Activated naive CD4-positive, alpha-beta T cell treated with anti-CD3 and anti-CD28 coated beads, Interleukin-2, amount 10 ng/mL, durations not matched to agents 7 days and 5 days (primary cell): ENCODE measurements at regions not wholly inside any gene's neighbourhood (a gene's known extent, or its start where the extent isn't known, plus 50 kb on each side); places are given as distances from the start of the nearest gene placed in this dataset.

ENCODE experiments used
- CTCF ChIA-PET: fragments of 350-600 bp; sonication (Branson Sonifier 250); formaldehyde crosslinking; loops from one replicate; lab custom pipeline; 2021; ENCODE audit warnings: antibody characterized with exemption; lab: Charles Lee
- DNase-seq: peaks from one replicate; pipeline ENCODE4 v3.0.0-alpha.2; 2020
- H3K27ac Mint-ChIP-seq: one replicate; pipeline ENCODE4 v1.8.0; 2021; ENCODE audit warnings: mild to moderate bottlenecking, moderate library complexity, mixed read lengths
- H3K27me3 Mint-ChIP-seq: one replicate; pipeline ENCODE4 v1.8.0; 2021; ENCODE audit warnings: mild to moderate bottlenecking, mixed read lengths
- H3K36me3 Mint-ChIP-seq: one replicate; pipeline ENCODE4 v1.8.0; 2021; ENCODE audit warnings: mixed read lengths
- H3K4me1 Mint-ChIP-seq: one replicate; pipeline ENCODE4 v1.8.0; 2021; ENCODE audit warnings: mixed read lengths
- H3K4me3 Mint-ChIP-seq: one replicate; pipeline ENCODE4 v1.8.0; 2021; ENCODE audit warnings: mild to moderate bottlenecking, moderate library complexity, mixed read lengths
- H3K9me3 Mint-ChIP-seq: one replicate; pipeline ENCODE4 v1.8.0; 2021; ENCODE audit warnings: mixed read lengths

DNA sequence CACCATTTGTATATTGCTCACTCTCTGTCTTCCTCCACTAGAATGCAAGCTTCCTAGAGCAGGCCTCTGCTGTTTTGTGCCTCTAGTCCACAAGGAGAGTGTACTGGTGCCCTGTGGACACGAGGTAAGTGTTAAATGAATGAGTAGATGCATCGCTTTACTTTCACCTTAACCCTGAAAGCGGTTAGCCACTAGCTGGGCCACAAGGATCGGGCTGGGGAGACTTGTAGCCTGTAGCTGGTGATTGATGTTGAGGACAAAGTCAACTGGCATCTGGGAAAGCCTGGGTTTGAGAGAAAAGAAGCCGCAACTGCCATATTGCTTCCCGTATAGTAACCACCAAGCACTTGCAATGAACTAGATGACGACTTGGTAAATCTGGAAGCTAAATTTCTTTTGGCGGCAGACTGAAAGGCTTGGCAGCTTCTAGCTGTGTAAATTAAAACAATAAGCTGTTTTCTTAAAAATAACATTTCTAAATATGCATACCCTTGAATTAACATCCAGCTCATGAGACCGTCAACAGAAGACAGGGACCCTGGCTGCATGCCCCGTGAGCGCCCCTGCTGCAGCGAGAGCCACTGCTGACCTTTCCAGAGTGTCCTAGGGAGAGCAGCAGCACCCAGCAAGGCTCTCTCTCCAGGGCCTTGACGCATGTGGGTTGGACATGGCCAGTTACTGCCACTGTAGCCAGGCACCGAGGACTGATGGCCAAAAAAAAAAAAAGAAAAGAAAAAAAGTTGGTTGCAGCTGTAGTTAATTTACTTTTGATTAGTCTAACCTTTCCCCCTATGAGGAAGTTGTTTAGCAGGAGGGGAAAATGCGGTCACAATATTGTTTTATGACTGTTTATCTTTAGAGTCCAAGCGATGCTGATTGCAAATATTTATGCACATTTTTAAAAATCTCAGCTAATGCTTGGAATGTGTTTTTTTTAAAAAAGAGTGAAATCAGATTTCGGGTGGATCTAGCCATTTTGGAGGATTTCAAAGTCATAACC lies 315.1 kb downstream of the TFAP2C start:
- CTCF ChIA-PET, result no interaction called here
- H3K9me3 Mint-ChIP-seq, result no peaks in the 10 kb centered on the region
- no peak overlapping the region for H3K4me3 Mint-ChIP-seq

DNA sequence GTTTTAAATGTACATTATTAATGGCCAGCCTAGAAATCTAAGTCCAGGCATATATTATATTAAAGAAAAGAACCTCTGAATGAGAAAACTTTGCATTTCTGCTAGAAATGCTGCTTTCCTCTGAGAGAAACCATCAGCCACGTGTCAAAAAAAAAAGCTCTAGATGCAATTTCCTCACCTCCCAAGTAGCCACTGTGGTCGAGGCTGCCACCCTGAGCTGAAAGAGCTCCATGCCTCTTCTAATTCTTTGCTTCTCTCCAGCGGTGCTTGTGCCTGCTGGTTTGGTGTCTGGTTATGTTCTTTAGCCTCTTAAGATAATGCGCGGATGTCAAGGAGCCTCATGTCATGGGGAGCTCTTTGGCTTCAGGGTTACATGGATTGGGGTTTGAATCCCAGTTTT lies 316.0 kb downstream of the TFAP2C start:
- CTCF ChIA-PET, result no interaction called here
- no peak overlapping the region for H3K27ac Mint-ChIP-seq

More for the DNA sequence above, 315.1 kb downstream of the TFAP2C start:
- no peak overlapping the region for H3K27ac Mint-ChIP-seq
- no peaks in the 10 kb centered on the region for H3K36me3 Mint-ChIP-seq
- peaks cover 13% of the 10 kb centered on the region for H3K27me3 Mint-ChIP-seq
- no peak for DNase-seq
- no peaks in the 10 kb centered on the region for H3K4me1 Mint-ChIP-seq

DNA sequence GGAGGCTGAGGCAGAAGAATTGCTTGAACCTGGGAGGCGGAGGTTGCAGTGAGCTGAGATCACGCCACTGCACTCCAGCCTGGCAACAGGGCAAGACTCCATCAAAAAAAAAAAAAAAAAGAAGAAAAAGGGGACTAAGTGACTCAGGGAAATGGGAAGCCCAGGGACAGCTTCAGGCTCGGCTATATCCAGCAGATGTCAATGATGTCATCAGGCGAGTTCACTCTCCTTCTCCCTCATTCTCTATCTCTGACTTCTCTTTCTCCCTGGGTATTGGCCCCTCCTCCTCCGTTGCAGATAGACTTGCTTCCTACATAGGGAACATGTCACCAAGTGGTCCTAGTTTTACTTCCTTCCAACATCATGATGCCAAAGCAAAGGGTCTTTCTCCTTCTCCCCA lies 316.8 kb downstream of the TFAP2C start:
- no peak overlapping the region for H3K27ac Mint-ChIP-seq
- no peak for DNase-seq
- CTCF ChIA-PET, result no interaction called here
- no peaks in the 10 kb centered on the region for H3K4me1 Mint-ChIP-seq
- H3K4me3 Mint-ChIP-seq, result no peak overlapping the region
- peaks cover 12% of the 10 kb centered on the region for H3K27me3 Mint-ChIP-seq
- H3K36me3 Mint-ChIP-seq, result no peaks in the 10 kb centered on the region
- no peaks in the 10 kb centered on the region for H3K9me3 Mint-ChIP-seq

More for the DNA sequence above, 316.0 kb downstream of the TFAP2C start:
- H3K27me3 Mint-ChIP-seq, result peaks cover 7% of the 10 kb centered on the region
- DNase-seq, result no peak
- no peaks in the 10 kb centered on the region for H3K36me3 Mint-ChIP-seq
- H3K9me3 Mint-ChIP-seq, result no peaks in the 10 kb centered on the region
- no peak overlapping the region for H3K4me3 Mint-ChIP-seq
- no peaks in the 10 kb centered on the region for H3K4me1 Mint-ChIP-seq

DNA sequence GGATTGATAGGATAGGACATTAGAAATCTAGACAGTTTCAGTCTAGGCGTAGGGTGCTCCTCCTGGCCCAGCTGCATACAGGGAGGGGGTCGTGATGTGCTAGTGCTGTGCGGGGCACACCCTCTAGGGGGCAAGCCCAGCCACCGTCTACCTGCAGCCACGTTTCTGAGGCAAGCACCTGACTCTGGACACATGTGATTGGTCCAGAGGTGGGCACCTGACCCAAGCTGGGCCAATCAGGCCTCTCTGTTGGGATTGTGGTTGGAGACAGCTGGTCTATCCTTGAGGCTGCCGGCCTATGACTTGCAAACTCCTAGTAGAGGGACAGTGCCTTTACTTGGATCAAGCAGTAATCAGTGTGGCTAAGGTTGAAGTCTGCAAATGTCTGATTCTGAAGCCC lies 317.1 kb downstream of the BMP7 start:
- Mint-ChIP-seq H3K9me3 (no peaks in the 10 kb centered on the region), H3K27ac (no peak overlapping the region), H3K4me3 (no peak overlapping the region), H3K36me3 (no peaks in the 10 kb centered on the region), H3K27me3 (peaks cover 15% of the 10 kb centered on the region), H3K4me1 (no peaks in the 10 kb centered on the region)
- DNase-seq, result no peak
- CTCF ChIA-PET, result no interaction called here

DNA sequence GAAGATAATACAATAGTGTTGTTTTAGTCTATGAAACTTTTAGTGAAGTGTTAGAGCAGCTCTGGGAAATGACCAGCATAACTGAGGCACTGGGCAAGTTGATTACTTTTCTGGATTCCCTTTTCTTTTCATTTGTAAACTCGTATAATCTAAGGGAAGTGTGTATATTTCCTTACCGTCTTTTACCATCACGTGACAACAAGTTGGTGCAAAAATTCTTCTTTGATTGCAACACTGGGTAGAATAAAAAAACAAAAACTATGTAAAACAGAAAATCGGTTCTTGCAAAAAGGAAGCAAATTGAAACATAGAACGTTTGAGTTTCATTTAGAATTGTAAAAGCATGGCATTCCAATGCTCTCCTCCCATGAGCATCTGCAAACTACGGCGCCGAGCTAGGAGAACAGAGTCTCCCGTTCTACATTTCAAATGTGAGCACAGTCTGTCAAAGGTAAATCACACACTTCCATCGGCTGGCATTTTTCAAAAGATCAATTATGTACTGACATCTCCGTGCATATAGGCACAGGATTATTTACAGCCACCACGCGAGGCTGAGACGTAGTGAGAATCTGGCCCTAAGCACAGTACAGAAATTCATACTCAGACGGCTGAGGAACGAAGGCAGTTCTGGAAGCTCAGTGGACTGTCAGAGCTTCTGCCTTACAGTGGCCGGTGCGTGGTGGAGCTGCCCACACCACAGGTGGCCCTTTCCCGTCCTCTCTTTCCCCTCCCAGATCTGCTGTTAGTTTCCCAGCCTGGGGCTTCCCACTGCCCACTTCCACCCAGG lies 314.0 kb downstream of the BMP7 start:
- no peak for DNase-seq
- H3K36me3 Mint-ChIP-seq, result no peaks in the 10 kb centered on the region
- no peak overlapping the region for H3K27ac Mint-ChIP-seq
- H3K4me3 Mint-ChIP-seq, result no peak overlapping the region
- CTCF ChIA-PET, result no interaction called here
- H3K9me3 Mint-ChIP-seq, result no peaks in the 10 kb centered on the region
- H3K27me3 Mint-ChIP-seq, result peaks cover 25% of the 10 kb centered on the region
- no peaks in the 10 kb centered on the region for H3K4me1 Mint-ChIP-seq

DNA sequence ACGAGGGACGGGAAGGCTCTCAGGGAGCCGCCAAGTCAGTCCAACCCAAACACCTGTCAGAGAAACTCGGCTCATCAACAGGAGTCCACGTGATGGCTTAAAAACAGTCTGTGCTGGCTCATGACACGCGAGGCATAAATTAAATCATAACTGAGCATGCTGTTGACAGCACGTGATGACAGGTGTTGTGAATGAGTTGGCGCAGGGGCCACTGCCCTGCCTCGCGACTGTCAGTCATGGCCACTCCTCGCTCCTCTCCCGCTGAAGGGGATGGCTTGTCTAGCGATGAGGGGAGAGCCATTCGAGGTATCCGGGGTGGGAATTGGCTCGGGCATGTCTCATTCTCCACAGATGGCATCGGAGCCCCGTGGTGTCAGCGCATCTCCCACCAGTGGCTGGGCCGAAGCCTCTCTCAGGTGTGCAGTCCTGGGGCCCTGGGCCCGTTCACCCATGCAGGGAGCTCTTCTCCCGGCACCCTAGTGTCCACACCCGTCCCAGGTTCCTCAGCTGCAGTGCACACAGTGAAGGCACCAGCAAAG lies 313.3 kb downstream of the BMP7 start:
- H3K4me1 Mint-ChIP-seq, result no peaks in the 10 kb centered on the region

DNA sequence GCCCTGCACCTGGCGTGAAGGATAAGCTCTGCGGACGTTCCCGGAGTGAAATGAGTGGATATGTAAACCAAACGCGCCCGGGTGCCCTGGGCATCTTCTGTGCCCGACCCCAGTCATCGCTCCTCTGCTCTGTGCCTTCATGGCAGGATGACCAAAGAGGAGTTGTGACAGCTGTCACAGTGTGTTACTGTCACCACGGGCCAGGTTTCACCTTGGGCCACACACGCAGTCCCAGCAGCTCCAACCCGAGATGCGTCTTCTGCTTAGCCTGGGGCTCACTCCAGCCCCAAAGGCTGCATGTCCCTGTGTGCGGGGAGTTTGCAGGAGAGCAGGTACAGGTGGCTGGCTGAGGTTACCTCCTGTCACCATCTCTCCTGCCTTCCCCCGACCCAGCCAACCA lies 311.6 kb downstream of the BMP7 start:
- no peaks in the 10 kb centered on the region for H3K9me3 Mint-ChIP-seq
- peaks cover 37% of the 10 kb centered on the region for H3K27me3 Mint-ChIP-seq
- DNase-seq, result no peak
- no peaks in the 10 kb centered on the region for H3K36me3 Mint-ChIP-seq
- no peaks in the 10 kb centered on the region for H3K4me1 Mint-ChIP-seq
- CTCF ChIA-PET, result no interaction called here
- no peak overlapping the region for H3K27ac Mint-ChIP-seq
- no peak overlapping the region for H3K4me3 Mint-ChIP-seq

More for the DNA sequence above, 313.3 kb downstream of the BMP7 start:
- Mint-ChIP-seq H3K36me3 (no peaks in the 10 kb centered on the region), H3K9me3 (no peaks in the 10 kb centered on the region), H3K27ac (no peak overlapping the region), H3K4me3 (no peak overlapping the region), H3K27me3 (peaks cover 31% of the 10 kb centered on the region)
- no peak for DNase-seq
- CTCF ChIA-PET, result no interaction called here

DNA sequence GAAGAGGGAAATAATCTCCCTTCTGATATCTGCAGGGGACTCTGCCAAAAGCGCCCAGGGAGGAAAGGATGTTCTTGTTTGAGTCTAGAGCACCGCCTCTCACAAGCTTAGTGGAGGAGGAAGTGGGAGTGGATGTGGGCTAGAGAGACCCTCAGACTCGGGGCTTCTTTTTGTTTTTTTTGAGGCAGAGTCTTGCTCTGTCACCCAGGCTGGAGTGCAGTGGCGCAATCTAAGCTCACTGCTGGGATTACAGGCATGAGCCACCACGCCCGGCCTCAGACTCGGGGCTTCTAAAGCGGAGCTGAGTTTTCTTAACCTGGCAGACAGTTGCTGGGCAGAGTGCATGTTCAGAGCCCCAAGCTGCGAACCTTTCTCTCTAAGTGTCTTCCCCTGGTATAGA lies 310.8 kb downstream of the BMP7 start:
- Mint-ChIP-seq H3K4me1 (no peaks in the 10 kb centered on the region), H3K4me3 (no peak overlapping the region), H3K27me3 (peaks cover 34% of the 10 kb centered on the region), H3K9me3 (no peaks in the 10 kb centered on the region), H3K36me3 (no peaks in the 10 kb centered on the region), H3K27ac (no peak overlapping the region)
- CTCF ChIA-PET, result no interaction called here
- no peak for DNase-seq

DNA sequence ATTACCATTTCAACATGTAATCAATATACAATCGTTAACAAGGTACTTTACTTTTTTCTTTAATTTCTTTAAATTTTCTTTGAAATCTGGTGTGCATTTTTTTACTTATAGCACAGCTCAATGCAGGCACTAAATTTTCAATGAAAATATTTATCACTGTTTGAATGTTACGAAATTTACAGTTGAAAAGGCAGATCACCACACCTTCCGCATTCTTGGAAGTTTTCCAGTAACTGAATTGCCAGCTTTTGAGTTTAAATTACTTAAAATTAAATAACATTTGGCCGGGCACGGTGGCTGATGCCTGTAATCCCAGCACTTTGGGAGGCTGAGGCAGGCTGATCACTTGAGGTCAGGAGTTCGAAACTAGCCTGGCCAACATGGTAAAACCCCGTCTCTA lies 309.9 kb downstream of the BMP7 start:
- Mint-ChIP-seq H3K27me3 (peaks cover 32% of the 10 kb centered on the region), H3K4me3 (no peak overlapping the region), H3K27ac (no peak overlapping the region), H3K36me3 (no peaks in the 10 kb centered on the region), H3K9me3 (no peaks in the 10 kb centered on the region), H3K4me1 (no peaks in the 10 kb centered on the region)
- CTCF ChIA-PET, result no interaction called here
- DNase-seq, result no peak

DNA sequence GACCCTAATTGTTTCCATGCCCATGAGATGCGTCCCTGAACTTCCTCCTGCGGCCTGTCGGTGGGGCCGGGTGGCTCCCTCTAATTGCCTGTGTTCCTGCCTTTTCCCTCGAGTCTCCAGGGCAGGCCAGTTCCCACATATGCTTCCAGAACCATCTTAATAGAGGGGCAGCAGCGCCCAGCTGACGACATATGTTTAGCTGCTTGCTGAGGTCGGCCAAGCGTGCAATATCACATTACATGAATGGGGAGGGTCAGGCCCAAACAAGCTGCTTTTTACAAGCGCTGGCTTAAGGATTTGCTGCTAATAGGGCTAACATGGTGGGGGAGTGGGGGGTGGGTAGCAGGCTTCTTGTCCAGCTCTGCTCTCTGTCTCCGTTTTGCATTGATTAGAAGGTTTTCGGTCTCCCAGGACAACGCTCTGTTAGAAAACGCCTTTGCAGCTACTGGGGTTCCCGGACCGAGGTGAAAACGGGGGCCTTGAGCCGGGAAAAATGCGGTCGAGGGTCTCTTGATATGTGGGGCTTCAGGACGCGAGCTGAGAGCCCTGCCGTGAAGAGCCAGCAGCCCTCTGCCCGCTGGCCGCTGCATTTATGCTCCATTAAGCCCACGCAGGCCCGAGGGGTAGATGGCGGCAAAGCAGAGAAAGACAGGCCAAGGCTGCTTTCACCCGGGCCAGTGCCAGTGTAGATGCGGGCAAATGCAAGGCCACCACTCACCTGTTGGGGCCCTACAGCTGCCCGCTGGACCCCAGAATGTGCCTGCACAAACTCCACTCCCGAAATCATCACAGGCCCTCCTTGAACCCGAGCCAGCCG lies 308.5 kb downstream of the BMP7 start:
- peaks cover 36% of the 10 kb centered on the region for H3K27me3 Mint-ChIP-seq
- no peaks in the 10 kb centered on the region for H3K4me1 Mint-ChIP-seq
- CTCF ChIA-PET, result no interaction called here
- H3K9me3 Mint-ChIP-seq, result no peaks in the 10 kb centered on the region
- DNase-seq, result no peak
- H3K27ac Mint-ChIP-seq, result no peak overlapping the region
- no peak overlapping the region for H3K4me3 Mint-ChIP-seq
- H3K36me3 Mint-ChIP-seq, result no peaks in the 10 kb centered on the region

DNA sequence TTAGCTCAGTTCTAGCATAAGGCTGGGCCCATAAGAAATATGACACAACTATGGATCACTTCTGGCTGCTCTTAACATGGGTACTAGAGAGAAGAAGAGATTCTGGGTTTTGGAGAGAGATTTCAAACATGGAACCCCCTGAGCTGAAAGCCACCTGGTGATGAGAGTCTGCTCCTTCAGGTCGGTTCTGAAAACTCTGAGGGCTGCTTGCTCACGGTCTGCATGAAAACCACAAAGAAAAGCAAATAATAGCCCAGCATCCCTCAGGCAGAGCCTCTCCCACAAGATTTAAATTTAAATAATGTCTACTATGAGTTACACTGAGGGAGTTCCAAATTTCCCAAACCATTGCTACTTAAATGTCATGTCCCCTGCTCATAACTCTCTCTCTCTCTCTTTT lies 301.5 kb downstream of the BMP7 start:
- Mint-ChIP-seq H3K36me3 (no peaks in the 10 kb centered on the region), H3K9me3 (no peaks in the 10 kb centered on the region), H3K27ac (no peak overlapping the region), H3K27me3 (peaks cover 4% of the 10 kb centered on the region), H3K4me3 (no peak overlapping the region), H3K4me1 (no peaks in the 10 kb centered on the region)
- DNase-seq, result no peak
- CTCF ChIA-PET, result no interaction called here

DNA sequence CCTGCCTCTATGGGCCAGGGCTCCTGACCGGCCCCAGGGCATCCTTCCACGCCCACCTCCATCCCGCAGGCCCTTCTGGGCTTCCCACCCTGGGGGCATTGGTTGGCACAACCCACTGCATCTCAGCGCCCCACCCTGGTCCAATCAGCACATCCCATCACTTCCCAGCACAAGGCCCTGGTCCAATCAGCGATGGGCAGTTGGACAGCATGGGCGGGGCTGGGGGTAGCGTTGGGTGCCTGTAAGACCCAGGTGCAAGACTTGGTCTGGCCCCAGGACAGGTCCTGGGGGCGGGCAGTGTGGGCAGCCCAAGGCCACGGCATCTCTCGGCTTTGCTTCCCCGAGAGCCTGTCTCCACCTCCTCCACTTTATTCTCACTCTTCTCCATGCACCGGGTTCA lies 298.5 kb downstream of the BMP7 start:
- no peaks in the 10 kb centered on the region for H3K4me1 Mint-ChIP-seq
- peaks cover 11% of the 10 kb centered on the region for H3K27me3 Mint-ChIP-seq
- H3K4me3 Mint-ChIP-seq, result no peak overlapping the region
- CTCF ChIA-PET, result no interaction called here
- DNase-seq, result no peak
- no peaks in the 10 kb centered on the region for H3K9me3 Mint-ChIP-seq
- no peak overlapping the region for H3K27ac Mint-ChIP-seq
- H3K36me3 Mint-ChIP-seq, result no peaks in the 10 kb centered on the region

DNA sequence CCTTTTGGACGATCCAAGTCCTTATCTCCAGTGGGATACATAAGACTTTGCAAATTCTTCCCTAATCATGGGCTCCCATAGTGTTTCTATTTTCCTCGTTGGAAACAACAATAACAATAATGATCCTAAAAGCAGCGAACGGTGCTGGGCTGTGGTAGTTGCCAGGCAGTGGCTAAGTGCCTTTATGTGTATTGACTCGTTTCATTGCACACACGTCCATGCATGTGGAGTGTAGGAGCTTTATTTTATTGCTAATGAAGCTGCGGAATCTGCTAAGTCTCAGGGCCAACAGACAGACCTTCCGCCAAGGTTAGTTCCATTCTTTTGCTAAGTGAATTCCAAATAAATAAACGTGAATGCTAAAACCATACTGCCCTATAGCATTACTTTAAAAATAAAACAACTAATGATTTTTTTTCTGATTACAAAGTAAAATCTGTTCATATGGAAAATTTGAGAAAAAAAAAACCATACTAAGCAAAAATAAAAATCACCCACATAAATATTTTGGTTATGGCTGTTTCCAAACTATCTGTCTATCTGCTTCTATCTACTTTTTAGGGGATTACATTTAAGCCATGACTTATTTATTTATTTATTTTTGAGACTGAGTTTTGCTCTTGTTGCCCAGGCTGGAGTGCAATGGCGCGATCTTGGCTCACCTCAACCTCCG lies 297.9 kb downstream of the BMP7 start:
- CTCF ChIA-PET, result no interaction called here
- no peaks in the 10 kb centered on the region for H3K4me1 Mint-ChIP-seq
- H3K36me3 Mint-ChIP-seq, result no peaks in the 10 kb centered on the region
- H3K4me3 Mint-ChIP-seq, result no peak overlapping the region
- no peaks in the 10 kb centered on the region for H3K9me3 Mint-ChIP-seq
- DNase-seq, result no peak
- peaks cover 17% of the 10 kb centered on the region for H3K27me3 Mint-ChIP-seq
- no peak overlapping the region for H3K27ac Mint-ChIP-seq
